ENCODE measurements at regions not wholly inside any gene's neighbourhood (a gene's known extent, or its start where the extent isn't known, plus 50 kb on each side); places are given as distances from the start of the nearest gene placed in this dataset.

- no peak for DNase-seq (ENCODE audit: low read depth in 2 of 2)
Observed at GRCh38 chr6:113142671-113143174, 714.4 kb upstream of the MARCKS start.

- no peak for DNase-seq (ENCODE audit: low read depth in 2 of 2)
Observed at GRCh38 chr6:113143206-113143605, 713.9 kb upstream of the MARCKS start.

- DNase-seq (ENCODE audit: low read depth in 2 of 2), result no peak
Observed at GRCh38 chr6:113144117-113144516, 713.0 kb upstream of the MARCKS start.

GRCh38 chr6:113146878-113147277 is 710.3 kb upstream of the MARCKS start:
- DNase-seq (ENCODE audit: low read depth in 2 of 2), result no peak

GRCh38 chr6:113147544-113147943 is 709.6 kb upstream of the MARCKS start:
- DNase-seq (ENCODE audit: low read depth in 2 of 2), result no peak

- DNase-seq (ENCODE audit: low read depth in 2 of 2), result no peak
Observed at GRCh38 chr6:113148566-113148965, 708.6 kb upstream of the MARCKS start.

GRCh38 chr6:113149511-113149910 is 707.6 kb upstream of the MARCKS start:
- DNase-seq (ENCODE audit: low read depth in 2 of 2), result no peak

- DNase-seq (ENCODE audit: low read depth in 2 of 2), result no peak
Observed at GRCh38 chr6:113160306-113161017, 696.7 kb upstream of the MARCKS start.

- DNase-seq (ENCODE audit: low read depth in 2 of 2), result no peak
Observed at GRCh38 chr6:113161018-113161315, 696.2 kb upstream of the MARCKS start.

- DNase-seq (ENCODE audit: low read depth in 2 of 2), result no peak
Observed at GRCh38 chr6:113162739-113163138, 694.4 kb upstream of the MARCKS start.

GRCh38 chr6:113168057-113168456 is 689.1 kb upstream of the MARCKS start:
- DNase-seq (ENCODE audit: low read depth in 2 of 2), result no peak

- DNase-seq (ENCODE audit: low read depth in 2 of 2), result no peak
Observed at GRCh38 chr6:113169484-113169883, 687.7 kb upstream of the MARCKS start.

GRCh38 chr6:113170454-113170853 is 686.7 kb upstream of the MARCKS start:
- no peak for DNase-seq (ENCODE audit: low read depth in 2 of 2)

GRCh38 chr6:113171882-113172281 is 685.3 kb upstream of the MARCKS start:
- no peak for DNase-seq (ENCODE audit: low read depth in 2 of 2)

- no peak for DNase-seq (ENCODE audit: low read depth in 2 of 2)
Observed at GRCh38 chr6:113172531-113172966, 684.6 kb upstream of the MARCKS start.

- DNase-seq (ENCODE audit: low read depth in 2 of 2), result no peak
Observed at GRCh38 chr6:113178349-113178748, 678.8 kb upstream of the MARCKS start.

- no peak for DNase-seq (ENCODE audit: low read depth in 2 of 2)
Observed at GRCh38 chr6:113181164-113181563, 676.0 kb upstream of the MARCKS start.

- no peak for DNase-seq (ENCODE audit: low read depth in 2 of 2)
Observed at GRCh38 chr6:113182370-113183141, 674.6 kb upstream of the MARCKS start.

- DNase-seq (ENCODE audit: low read depth in 2 of 2), result no peak
Observed at GRCh38 chr6:113184291-113184690, 672.9 kb upstream of the MARCKS start.

GRCh38 chr6:113184736-113185135 is 672.4 kb upstream of the MARCKS start:
- DNase-seq (ENCODE audit: low read depth in 2 of 2), result no peak

- DNase-seq (ENCODE audit: low read depth in 2 of 2), result no peak
Observed at GRCh38 chr6:113185299-113185698, 671.8 kb upstream of the MARCKS start.

- no peak for DNase-seq (ENCODE audit: low read depth in 2 of 2)
Observed at GRCh38 chr6:113187661-113188060, 669.5 kb upstream of the MARCKS start.

- DNase-seq (ENCODE audit: low read depth in 2 of 2), result no peak
Observed at GRCh38 chr6:113188962-113189361, 668.2 kb upstream of the MARCKS start.

Data from activated CD4-positive, alpha-beta T cell treated with anti-CD3 and anti-CD28 coated beads for 24 hours (primary cell).